ENCODE measurements at regions not wholly inside any gene's neighbourhood (a gene's known extent, or its start where the extent isn't known, plus 50 kb on each side); places are given as distances from the start of the nearest gene placed in this dataset.

- TF ChIP-seq POLR2A (IDR thresholded peaks at IDR 0.05; ENCODE audit: low read length) (no peak), GATA1 (IDR thresholded peaks at IDR 0.05; ENCODE audit: low read depth, low read length) (no peak)
Measured at GRCh38 chr2:104408266-104408665, 445.6 kb upstream of the POU3F3 start.
